Tibial nerve (tissue), 4 donors: ENCODE measurements at regions not wholly inside any gene's neighbourhood (a gene's known extent, or its start where the extent isn't known, plus 50 kb on each side); places are given as distances from the start of the nearest gene placed in this dataset.
"Not testable (repeated sequence)": the region's sequence is repeated elsewhere in the genome, so short reads cannot be mapped to it uniquely, and the experiment has no call there.

ENCODE experiments used
- DNase-seq, 2 donors: peaks; one replicate each; pipeline ENCODE4 v3.0.0-alpha.2; 2019; ENCODE audit warnings: low spot score in 2 of 2
- H3K27ac ChIP-seq, 4 donors: fragments of 200-600 bp; sonication (generic) in 3 of 4; one replicate each; pipeline ENCODE4 v1.5.1; 2017 to 2019; ENCODE audit warnings: mild to moderate bottlenecking in 1 of 4
- H3K27me3 ChIP-seq, 2 donors: fragments of 200-600 bp; sonication (generic) in 1 of 2; one replicate each; pipeline versions ENCODE4 v1.5.1 to v1.6.0; 2017 to 2019
- H3K36me3 ChIP-seq, 3 donors: fragments of 200-600 bp; sonication (generic); one replicate each; pipeline ENCODE4 v1.5.1; 2018 to 2019
- H3K4me1 ChIP-seq, 4 donors: fragments of 200-600 bp; sonication (generic) in 3 of 4; one replicate each; pipeline ENCODE4 v1.5.1; 2017 to 2019
- H3K4me3 ChIP-seq, 4 donors: fragments of 200-600 bp; sonication (generic) in 3 of 4; one replicate each; pipeline ENCODE4 v1.5.1; 2017 to 2019; ENCODE audit warnings: mild to moderate bottlenecking in 1 of 4, moderate library complexity in 1 of 4
- H3K9me3 ChIP-seq, 4 donors: fragments of 200-600 bp; sonication (generic) in 3 of 4; one replicate each; pipeline ENCODE4 v1.5.1; 2017 to 2019
- CTCF ChIP-seq, 5 experiments: fragments of 200-600 bp in 3 of 5; fragments of 450-650 bp in 2 of 5; sonication (generic) in 3 of 5; IDR thresholded peaks; one replicate each; pipeline ENCODE4 v1.5.1; 2016 to 2019; ENCODE audit warnings: antibody characterized with exemption in 5 of 5, mild to moderate bottlenecking in 3 of 5, moderate library complexity in 2 of 5
- EP300 ChIP-seq, 2 donors: sonication (generic); formaldehyde crosslinking; IDR thresholded peaks; one replicate each; pipeline ENCODE4 v1.6.1; 2017; ENCODE audit warnings: antibody characterized with exemption in 2 of 2, mild to moderate bottlenecking in 1 of 2
- POLR2A ChIP-seq, 2 donors: fragments of 450-650 bp; IDR thresholded peaks; one replicate each; pipeline ENCODE4 v1.6.1; 2017; ENCODE audit warnings: antibody characterized with exemption in 2 of 2, mild to moderate bottlenecking in 2 of 2, moderate library complexity in 2 of 2
- WGBS, 2 donors: methylation state at CpG; one replicate each; pipeline ENCODE4 v1.1.5; 2018; 5-methylcytosine and 5-hydroxymethylcytosine counted together

GRCh38 chr16:63883091-63883490, 1238.8 kb downstream of the CDH11 start:
- Histone ChIP-seq H3K27ac (no peak overlapping the region), H3K36me3 (no peaks in the 10 kb centered on the region), H3K27me3 (no peaks in the 10 kb centered on the region), H3K4me1 (no peaks in the 10 kb centered on the region), H3K4me3 (no peak overlapping the region), H3K9me3 (no peaks in the 10 kb centered on the region)
- no peak for DNase-seq
- TF ChIP-seq CTCF (IDR thresholded peaks at IDR 0.05) (no peak), POLR2A (IDR thresholded peaks at IDR 0.05) (no peak), EP300 (IDR thresholded peaks at IDR 0.05) (no peak)

GRCh38 chr16:63882576-63882975, 1239.3 kb downstream of the CDH11 start:
- no peaks in the 10 kb centered on the region for H3K27me3 ChIP-seq
- DNase-seq: no peak
- TF ChIP-seq POLR2A (IDR thresholded peaks at IDR 0.05): no peak
- no peak for TF ChIP-seq CTCF (IDR thresholded peaks at IDR 0.05)
- no peak for TF ChIP-seq EP300 (IDR thresholded peaks at IDR 0.05)

GRCh38 chr16:63880948-63881347, 1240.9 kb downstream of the CDH11 start:
- Histone ChIP-seq H3K4me3 (no peak overlapping the region), H3K4me1 (no peaks in the 10 kb centered on the region), H3K27ac (no peak overlapping the region), H3K9me3 (no peaks in the 10 kb centered on the region), H3K27me3 (no peaks in the 10 kb centered on the region), H3K36me3 (no peaks in the 10 kb centered on the region)
- no peak for TF ChIP-seq EP300 (IDR thresholded peaks at IDR 0.05)
- TF ChIP-seq POLR2A (IDR thresholded peaks at IDR 0.05): no peak
- no peak for TF ChIP-seq CTCF (IDR thresholded peaks at IDR 0.05)
- no peak for DNase-seq
- WGBS, 2 donors: 96 to 97% methylated on average over 2 of the region's 2 CpGs

More at GRCh38 chr16:63882576-63882975, 1239.3 kb downstream of the CDH11 start:
- Histone ChIP-seq H3K4me1 (no peaks in the 10 kb centered on the region), H3K36me3 (no peaks in the 10 kb centered on the region), H3K9me3 (no peaks in the 10 kb centered on the region), H3K4me3 (no peak overlapping the region), H3K27ac (no peak overlapping the region)

- DNase-seq: no peak
- Histone ChIP-seq H3K36me3 (no peaks in the 10 kb centered on the region), H3K4me1 (no peaks in the 10 kb centered on the region), H3K27me3 (no peaks in the 10 kb centered on the region), H3K4me3 (no peak overlapping the region), H3K9me3 (no peaks in the 10 kb centered on the region), H3K27ac (no peak overlapping the region)
- 72 to 82% methylated on average over 3 of the region's 3 CpGs for WGBS, 2 donors
- TF ChIP-seq POLR2A (IDR thresholded peaks at IDR 0.05) (no peak), CTCF (IDR thresholded peaks at IDR 0.05) (no peak), EP300 (IDR thresholded peaks at IDR 0.05) (no peak)
Measured at GRCh38 chr16:63877401-63877800, 1244.5 kb downstream of the CDH11 start.

GRCh38 chr16:63876103-63876502, 1245.8 kb downstream of the CDH11 start:
- Histone ChIP-seq H3K36me3 (no peaks in the 10 kb centered on the region), H3K27me3 (no peaks in the 10 kb centered on the region), H3K9me3 (no peaks in the 10 kb centered on the region), H3K4me3 (no peak overlapping the region), H3K27ac (no peak overlapping the region), H3K4me1 (no peaks in the 10 kb centered on the region)
- TF ChIP-seq EP300 (IDR thresholded peaks at IDR 0.05) (peak in 1 of 2 donors; percentile 60), POLR2A (IDR thresholded peaks at IDR 0.05) (no peak), CTCF (IDR thresholded peaks at IDR 0.05) (no peak)
- DNase-seq: peak in 1 of 2 donors; percentile 42

GRCh38 chr16:63860700-63861099, 1261.2 kb downstream of the CDH11 start:
- not testable (repeated sequence) for H3K36me3 ChIP-seq, H3K4me3 ChIP-seq, H3K4me1 ChIP-seq, H3K27me3 ChIP-seq, DNase-seq, H3K27ac ChIP-seq, H3K9me3 ChIP-seq
- WGBS, 2 donors: 95% methylated on average over 20 of the region's 20 CpGs
